ENCODE measurements at regions not wholly inside any gene's neighbourhood (a gene's known extent, or its start where the extent isn't known, plus 50 kb on each side); places are given as distances from the start of the nearest gene placed in this dataset.

- H3K4me3 ChIP-seq (ENCODE audit: low read length), result no peak overlapping the region
- no peak for TF ChIP-seq CTCF (conservative IDR thresholded peaks at IDR 0.05; ENCODE audit: low read depth, low read length)
- DNase-seq (ENCODE audit: low read depth), result no peak
These were observed 1120.4 kb upstream of the WWC1 start for GRCh38 chr5:167171056-167171455.

DNA sequence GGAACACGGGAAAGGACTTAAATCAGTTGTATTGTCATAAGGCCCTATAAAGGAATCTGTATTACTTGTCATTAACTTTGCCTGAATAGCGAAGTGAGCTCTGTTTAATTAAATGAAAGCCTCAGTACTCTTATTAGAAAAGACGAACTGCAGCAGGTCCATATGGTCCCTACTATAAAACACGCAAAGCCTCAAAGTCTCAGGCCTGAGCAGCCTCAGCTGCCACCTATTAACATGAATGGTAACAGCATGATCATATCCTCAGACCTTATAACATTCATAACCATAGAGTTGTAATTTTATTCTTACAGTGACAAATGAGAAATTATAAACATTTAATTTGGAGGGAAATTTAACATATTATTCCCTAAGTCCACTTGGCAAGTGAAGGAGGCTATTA, 1113.7 kb upstream of the WWC1 start:
- TF ChIP-seq CTCF (conservative IDR thresholded peaks at IDR 0.05; ENCODE audit: low read depth, low read length), result no peak
- no peak overlapping the region for H3K4me3 ChIP-seq (ENCODE audit: low read length)

GRCh38 chr5:167180906-167181305, 1110.5 kb upstream of the WWC1 start:
- TF ChIP-seq CTCF (conservative IDR thresholded peaks at IDR 0.05; ENCODE audit: low read depth, low read length), result no peak
- DNase-seq (ENCODE audit: low read depth), result no peak
- H3K4me3 ChIP-seq (ENCODE audit: low read length), result no peak overlapping the region

More for the DNA sequence above, 1113.7 kb upstream of the WWC1 start:
- no peak for DNase-seq (ENCODE audit: low read depth)

DNA sequence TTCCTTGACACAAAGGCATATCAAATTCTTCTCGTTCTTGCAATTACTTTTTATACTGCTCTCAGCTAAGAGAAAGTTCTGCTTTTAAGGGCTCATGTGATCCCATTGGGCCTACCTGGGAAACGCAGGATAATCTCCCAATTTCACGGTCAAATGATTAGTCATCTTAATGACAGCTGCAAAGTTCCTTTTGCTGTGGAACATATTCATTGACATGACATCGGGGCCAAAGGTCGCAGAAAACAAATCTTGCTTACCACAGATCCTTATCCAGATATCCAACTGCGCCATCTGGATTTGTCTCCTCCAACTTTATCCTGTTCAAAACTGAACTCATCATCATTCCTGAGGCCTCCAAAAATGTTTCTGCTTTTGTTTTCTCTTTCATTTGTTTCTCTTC, 1085.6 kb upstream of the WWC1 start:
- DNase-seq (ENCODE audit: low read depth), result no peak
- H3K4me3 ChIP-seq (ENCODE audit: low read length), result no peak overlapping the region

GRCh38 chr5:167207081-167207480, 1084.4 kb upstream of the WWC1 start:
- TF ChIP-seq CTCF (conservative IDR thresholded peaks at IDR 0.05; ENCODE audit: low read depth, low read length), result no peak
- no peak for DNase-seq (ENCODE audit: low read depth)
- H3K4me3 ChIP-seq (ENCODE audit: low read length), result no peak overlapping the region

More for the DNA sequence above, 1085.6 kb upstream of the WWC1 start:
- no peak for TF ChIP-seq CTCF (conservative IDR thresholded peaks at IDR 0.05; ENCODE audit: low read depth, low read length)

DNA sequence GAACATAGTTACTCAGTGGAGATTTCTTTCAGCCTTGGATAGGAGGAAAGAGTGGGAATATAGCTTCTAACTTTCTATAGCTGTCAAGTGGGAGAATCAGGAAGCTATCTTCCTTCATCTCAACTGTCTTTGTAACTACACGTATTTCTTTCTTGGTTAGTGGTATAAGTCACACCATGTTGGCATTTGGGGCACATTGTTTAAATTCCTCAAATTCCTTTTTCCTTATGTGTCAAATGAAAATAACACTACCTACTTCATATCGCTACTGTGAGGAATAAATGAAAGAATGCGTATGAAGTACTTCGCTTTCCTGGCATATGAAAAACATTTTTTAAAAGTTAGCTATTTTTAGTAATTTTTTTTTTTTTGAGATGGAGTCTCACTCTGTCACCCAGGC, 1082.5 kb upstream of the WWC1 start:
- H3K4me3 ChIP-seq (ENCODE audit: low read length), result no peak overlapping the region
- DNase-seq (ENCODE audit: low read depth), result peak; percentile 30
- TF ChIP-seq CTCF (conservative IDR thresholded peaks at IDR 0.05; ENCODE audit: low read depth, low read length), result no peak

- TF ChIP-seq CTCF (conservative IDR thresholded peaks at IDR 0.05; ENCODE audit: low read depth, low read length), result peak; percentile 40
- no peak overlapping the region for H3K4me3 ChIP-seq (ENCODE audit: low read length)
- DNase-seq (ENCODE audit: low read depth), result peak; percentile 14
These were observed 1074.2 kb upstream of the WWC1 start for GRCh38 chr5:167217097-167217743.
